MG63 (cell line): ENCODE measurements at regions not wholly inside any gene's neighbourhood (a gene's known extent, or its start where the extent isn't known, plus 50 kb on each side); places are given as distances from the start of the nearest gene placed in this dataset.
"Not testable (repeated sequence)": the region's sequence is repeated elsewhere in the genome, so short reads cannot be mapped to it uniquely, and the experiment has no call there.

Experiments used
- DNase-seq: peaks from one replicate; pipeline ENCODE4 v3.0.0-alpha.2; 2020
- H3K27me3 ChIP-seq: fragments of 250-450 bp; sonication (Bioruptor Pico); 2 replicates; pipeline ENCODE4 v1.5.1; 2020; ENCODE audit warnings: mild to moderate bottlenecking, moderate library complexity
- H3K36me3 ChIP-seq: fragments of 250-450 bp; sonication (Bioruptor Pico); 2 replicates; pipeline ENCODE4 v1.5.1; 2020; ENCODE audit warnings: mild to moderate bottlenecking, moderate library complexity
- H3K4me3 ChIP-seq: fragments of 250-450 bp; sonication (Bioruptor Pico); 2 replicates; pipeline ENCODE4 v1.5.1; 2020; ENCODE audit warnings: mild to moderate bottlenecking, moderate library complexity
- H3K9me3 ChIP-seq: fragments of 250-450 bp; sonication (Bioruptor Pico); 2 replicates; pipeline ENCODE4 v1.5.1; 2020; ENCODE audit warnings: mild to moderate bottlenecking, moderate library complexity

DNA sequence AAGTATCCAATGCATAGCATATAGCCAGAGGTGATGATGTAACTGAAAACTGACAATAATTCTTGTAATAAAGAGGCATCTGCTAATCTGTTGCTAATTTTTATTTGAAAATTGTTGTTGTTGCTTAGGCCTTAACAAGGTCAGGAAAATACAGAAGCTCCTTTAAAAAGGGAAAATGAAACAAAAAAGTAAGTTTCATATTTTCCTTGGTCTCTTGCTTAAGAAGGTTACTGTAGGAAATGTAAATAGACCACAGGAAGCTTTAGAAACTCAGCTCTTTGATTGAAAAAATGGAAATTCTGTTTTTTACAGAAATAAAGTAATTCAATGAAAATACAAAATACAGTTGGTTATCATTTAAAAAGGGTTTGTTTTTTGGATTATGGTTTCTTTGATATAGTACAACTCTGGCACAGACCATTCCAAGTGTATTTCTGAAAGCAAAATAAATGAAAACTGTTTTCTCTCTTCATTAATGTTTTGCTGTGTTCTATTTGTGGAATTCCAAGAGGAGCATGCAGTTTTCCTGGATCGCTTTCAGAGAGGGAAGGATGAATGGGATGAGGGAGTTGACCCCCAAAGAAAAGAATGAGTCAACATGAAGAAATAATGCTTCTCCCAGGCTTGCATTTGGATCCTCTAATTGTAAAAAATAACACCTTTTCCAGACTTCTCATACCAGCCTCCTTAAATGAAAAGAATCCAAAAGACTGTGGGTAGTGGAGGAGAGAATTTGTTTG lies 398.0 kb upstream of the FAR2 start:
- Histone ChIP-seq H3K9me3 (no peaks in the 10 kb centered on the region), H3K36me3 (no peaks in the 10 kb centered on the region)
- DNase-seq, result no peak

GRCh38 chr12:28755027-28755426 lies 394.1 kb upstream of the FAR2 start:
- DNase-seq, result no peak
- Histone ChIP-seq H3K36me3 (no peaks in the 10 kb centered on the region), H3K4me3 (no peak overlapping the region), H3K27me3 (no peaks in the 10 kb centered on the region), H3K9me3 (peaks cover 2% of the 10 kb centered on the region; the same call in 1 of the 2 replicates)

More for the DNA sequence above, 398.0 kb upstream of the FAR2 start:
- Histone ChIP-seq H3K27me3 (no peaks in the 10 kb centered on the region), H3K4me3 (no peak overlapping the region)

DNA sequence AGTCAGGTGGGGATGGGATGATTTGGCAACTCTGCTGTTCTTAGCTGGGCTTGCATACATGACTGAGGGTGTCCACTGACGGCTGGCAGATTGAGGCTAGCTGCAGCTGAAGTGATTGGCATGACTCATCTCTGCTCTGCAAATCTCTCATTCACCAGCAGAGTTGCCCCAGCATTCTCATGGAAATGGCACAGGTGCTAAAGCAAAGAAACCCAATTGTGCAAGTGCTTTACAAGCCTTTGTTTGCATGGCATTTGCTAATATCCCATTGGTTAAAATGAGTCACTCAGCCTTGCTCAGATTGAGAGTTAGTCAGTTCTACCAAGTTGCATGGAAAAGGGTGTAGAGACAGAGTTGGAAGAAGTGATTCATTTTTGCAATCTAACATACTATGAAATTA lies 389.7 kb upstream of the FAR2 start:
- H3K4me3 ChIP-seq, result no peak overlapping the region
- H3K9me3 ChIP-seq, result peaks cover 5% of the 10 kb centered on the region; the same call in 1 of the 2 replicates
- H3K27me3 ChIP-seq, result no peaks in the 10 kb centered on the region
- peak; percentile 2 for DNase-seq
- H3K36me3 ChIP-seq, result no peaks in the 10 kb centered on the region

DNA sequence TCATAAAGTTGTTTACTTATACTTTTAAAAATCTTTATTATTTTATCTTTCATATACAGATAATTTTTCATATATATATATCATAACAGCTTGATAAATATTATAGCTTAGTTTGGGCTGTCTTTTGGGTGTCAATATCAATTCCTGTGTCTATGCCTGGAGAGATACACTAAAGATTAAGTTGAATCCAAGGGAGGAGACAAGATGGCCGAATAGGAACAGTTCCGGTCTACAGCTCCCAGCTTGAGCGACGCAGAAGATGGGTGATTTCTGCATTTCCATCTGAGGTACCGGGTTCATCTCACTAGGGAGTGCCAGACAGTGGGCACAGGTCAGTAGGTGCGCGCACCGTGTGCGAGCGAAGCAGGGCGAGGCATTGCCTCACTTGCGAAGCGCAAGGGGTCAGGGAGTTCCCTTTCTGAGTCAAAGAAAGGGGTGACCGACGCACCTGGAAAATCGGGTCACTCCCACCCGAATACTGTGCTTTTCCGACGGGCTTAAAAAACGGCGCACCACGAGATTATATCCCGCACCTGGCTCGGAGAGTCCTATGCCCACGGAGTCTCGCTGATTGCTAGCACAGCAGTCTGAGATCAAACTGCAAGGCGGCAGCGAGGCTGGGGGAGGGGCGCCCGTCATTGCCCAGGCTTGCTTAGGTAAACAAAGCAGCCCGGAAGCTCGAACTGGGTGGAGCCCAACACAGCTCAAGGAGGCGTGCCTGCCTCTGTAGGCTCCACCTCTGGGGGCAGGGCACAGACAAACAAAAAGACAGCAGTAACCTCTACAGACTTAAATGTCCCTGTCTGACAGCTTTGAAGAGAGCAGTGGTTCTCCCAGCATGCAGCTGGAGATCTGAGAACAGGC lies 388.8 kb upstream of the FAR2 start:
- H3K36me3 ChIP-seq, DNase-seq, H3K9me3 ChIP-seq: not testable (repeated sequence)

DNA sequence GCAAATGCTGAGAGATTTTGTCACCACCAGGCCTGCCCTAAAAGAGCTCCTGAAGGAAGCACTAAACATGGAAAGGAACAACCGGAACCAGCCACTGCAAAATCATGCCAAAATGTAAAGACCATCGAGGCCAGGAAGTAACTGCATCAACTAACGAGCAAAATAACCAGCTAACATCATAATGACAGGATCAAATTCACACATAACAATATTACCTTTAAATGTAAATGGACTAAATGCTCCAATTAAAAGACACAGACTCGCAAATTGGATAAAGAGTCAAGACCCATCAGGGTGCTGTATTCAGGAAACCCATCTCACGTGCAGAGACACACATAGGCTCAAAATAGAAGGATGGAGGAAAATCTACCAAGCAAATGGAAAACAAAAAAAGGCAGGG lies 387.2 kb upstream of the FAR2 start:
- not testable (repeated sequence) for DNase-seq, H3K27me3 ChIP-seq, H3K4me3 ChIP-seq, H3K36me3 ChIP-seq, H3K9me3 ChIP-seq

More for the DNA sequence above, 388.8 kb upstream of the FAR2 start:
- H3K27me3 ChIP-seq, H3K4me3 ChIP-seq: not testable (repeated sequence)

DNA sequence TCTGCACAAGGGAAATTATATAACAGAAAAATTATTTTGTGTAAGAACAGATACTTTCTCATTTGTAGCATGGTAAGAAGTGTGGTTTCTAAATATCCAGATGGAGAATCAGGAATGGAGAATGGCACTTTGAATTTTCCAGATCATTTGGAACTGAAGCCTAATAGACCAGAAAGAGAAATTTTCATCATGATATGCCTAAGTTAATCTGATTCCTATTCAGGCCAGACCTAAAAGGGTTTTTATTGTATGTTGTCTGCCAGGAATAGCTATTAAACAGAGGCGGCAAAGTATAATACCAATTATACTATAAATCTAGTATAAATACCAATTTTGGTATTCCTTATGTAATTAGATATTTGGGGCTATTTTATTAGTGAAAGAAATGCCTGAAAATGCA lies 382.7 kb upstream of the FAR2 start:
- Histone ChIP-seq H3K4me3 (no peak overlapping the region), H3K36me3 (no peaks in the 10 kb centered on the region), H3K27me3 (no peaks in the 10 kb centered on the region), H3K9me3 (peaks cover 5% of the 10 kb centered on the region; the same call in 1 of the 2 replicates)
- DNase-seq, result no peak

- no peak overlapping the region for H3K4me3 ChIP-seq
- no peaks in the 10 kb centered on the region for H3K36me3 ChIP-seq
- DNase-seq, result no peak
- H3K27me3 ChIP-seq, result no peaks in the 10 kb centered on the region
- H3K9me3 ChIP-seq, result peaks cover 3% of the 10 kb centered on the region; the same call in 1 of the 2 replicates
Measured at GRCh38 chr12:28767836-28768348, 381.2 kb upstream of the FAR2 start.

DNA sequence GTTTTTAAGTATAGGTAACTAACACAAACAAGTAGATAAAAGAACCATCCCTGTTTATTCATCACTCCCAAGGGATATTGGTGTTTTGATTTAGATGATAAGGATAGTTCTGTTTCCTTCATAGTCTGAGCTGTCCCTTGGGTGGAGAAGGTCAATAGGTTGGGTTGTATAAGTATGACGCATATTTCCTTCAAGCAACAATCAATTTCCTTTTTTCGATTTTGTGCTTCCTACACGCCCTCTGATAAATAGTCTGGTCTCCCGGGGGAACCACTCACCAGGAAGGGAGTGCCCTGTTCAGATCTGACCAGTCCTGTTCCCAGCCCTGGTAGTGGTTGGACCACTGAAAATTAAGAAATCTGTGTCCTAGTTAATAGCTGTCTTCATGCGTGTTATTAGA lies 378.8 kb upstream of the FAR2 start:
- DNase-seq, result no peak
- no peaks in the 10 kb centered on the region for H3K27me3 ChIP-seq
- H3K4me3 ChIP-seq, result no peak overlapping the region
- H3K36me3 ChIP-seq, result no peaks in the 10 kb centered on the region
- no peaks in the 10 kb centered on the region for H3K9me3 ChIP-seq

GRCh38 chr12:28771968-28772367 lies 377.1 kb upstream of the FAR2 start:
- Histone ChIP-seq H3K27me3 (no peaks in the 10 kb centered on the region), H3K9me3 (no peaks in the 10 kb centered on the region), H3K36me3 (no peaks in the 10 kb centered on the region), H3K4me3 (no peak overlapping the region)
- DNase-seq, result no peak

GRCh38 chr12:28775556-28775955 lies 373.5 kb upstream of the FAR2 start:
- DNase-seq, result no peak
- no peak overlapping the region for H3K4me3 ChIP-seq
- H3K36me3 ChIP-seq, result no peaks in the 10 kb centered on the region
- no peaks in the 10 kb centered on the region for H3K27me3 ChIP-seq
- H3K9me3 ChIP-seq, result no peaks in the 10 kb centered on the region

DNA sequence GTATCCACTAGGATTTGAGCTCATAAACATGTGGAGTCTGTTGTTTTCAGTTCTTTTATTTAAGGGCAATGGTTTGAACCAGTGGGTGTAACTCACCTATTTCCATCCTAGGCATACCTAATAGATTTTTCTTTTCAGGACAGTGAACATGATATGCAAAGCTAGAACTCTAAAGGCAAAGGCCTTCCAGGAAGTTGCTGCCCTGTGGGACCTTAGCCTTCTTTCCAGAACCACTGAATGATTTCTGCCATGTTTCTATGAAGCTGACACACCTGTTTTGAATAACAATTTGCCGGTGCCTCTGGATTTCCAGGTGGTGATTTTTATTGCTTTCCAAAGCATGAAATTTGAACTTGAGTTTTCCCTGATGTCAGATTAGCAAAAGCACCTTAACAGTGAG lies 372.9 kb upstream of the FAR2 start:
- H3K9me3 ChIP-seq, result no peaks in the 10 kb centered on the region
- no peaks in the 10 kb centered on the region for H3K36me3 ChIP-seq
- DNase-seq, result no peak
- no peaks in the 10 kb centered on the region for H3K27me3 ChIP-seq
- no peak overlapping the region for H3K4me3 ChIP-seq

GRCh38 chr12:28776913-28777422 lies 372.1 kb upstream of the FAR2 start:
- H3K4me3 ChIP-seq, result no peak overlapping the region
- no peaks in the 10 kb centered on the region for H3K9me3 ChIP-seq
- DNase-seq, result no peak
- no peaks in the 10 kb centered on the region for H3K36me3 ChIP-seq
- H3K27me3 ChIP-seq, result no peaks in the 10 kb centered on the region

DNA sequence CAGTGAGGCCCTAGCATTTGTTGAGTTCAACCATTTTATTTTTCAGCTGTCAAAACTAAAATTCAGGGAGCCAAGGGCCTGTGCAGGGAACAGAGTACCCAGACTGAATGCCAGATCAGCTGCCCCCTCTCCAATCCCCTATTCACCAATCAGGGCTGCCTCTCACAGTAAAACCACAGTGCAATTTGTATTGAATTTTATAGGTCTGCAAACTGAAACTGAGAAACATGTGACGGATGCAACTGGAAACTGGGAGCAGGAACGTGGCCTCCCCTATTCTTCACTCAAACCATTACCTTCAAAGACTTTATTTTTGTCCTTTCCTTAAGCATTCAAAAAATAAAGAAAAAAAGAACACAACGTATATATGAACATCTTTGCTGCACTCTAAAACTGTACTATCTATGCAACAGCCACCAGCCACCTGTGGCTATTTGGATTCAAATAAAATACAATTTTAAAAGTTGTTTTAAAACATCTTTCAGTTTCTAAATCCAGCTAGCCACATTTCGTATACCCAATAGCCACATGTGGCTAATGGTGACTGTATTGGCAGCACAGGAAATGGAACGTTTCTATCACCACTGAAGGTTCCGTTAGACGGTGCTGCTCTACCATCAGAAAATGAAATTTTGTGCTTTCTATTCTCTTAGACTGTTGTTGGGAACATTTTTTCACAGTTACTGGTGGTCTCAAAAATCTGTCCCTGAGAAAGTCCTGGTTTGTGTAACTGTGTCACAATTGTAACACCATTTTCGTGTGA lies 371.3 kb upstream of the FAR2 start:
- H3K4me3 ChIP-seq, result no peak overlapping the region
- no peaks in the 10 kb centered on the region for H3K9me3 ChIP-seq
- no peak for DNase-seq
- no peaks in the 10 kb centered on the region for H3K36me3 ChIP-seq
- no peaks in the 10 kb centered on the region for H3K27me3 ChIP-seq

- Histone ChIP-seq H3K9me3 (no peaks in the 10 kb centered on the region), H3K27me3 (no peaks in the 10 kb centered on the region), H3K4me3 (no peak overlapping the region), H3K36me3 (no peaks in the 10 kb centered on the region)
- peak; percentile 36 for DNase-seq
Measured at GRCh38 chr12:28780096-28780495, 369.0 kb upstream of the FAR2 start.

DNA sequence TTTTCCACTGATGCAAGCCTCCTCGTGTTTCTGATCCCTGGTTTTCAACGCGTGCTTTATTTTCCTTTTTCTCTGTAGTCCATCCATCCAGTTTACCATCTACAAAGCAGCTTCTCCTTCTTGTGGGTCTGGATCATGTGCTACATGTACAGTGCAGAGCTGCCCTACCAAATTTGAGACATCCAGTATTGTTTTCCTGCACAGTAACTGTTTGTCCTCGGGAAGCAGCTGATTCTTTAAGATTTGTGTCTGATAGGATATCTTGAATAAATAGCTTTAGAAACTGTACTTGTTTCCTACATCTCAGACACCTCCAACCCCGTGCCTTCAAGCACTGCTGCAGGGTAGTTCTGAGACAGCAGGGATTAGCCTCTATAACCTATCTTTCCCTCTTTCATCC lies 368.1 kb upstream of the FAR2 start:
- Histone ChIP-seq H3K9me3 (no peaks in the 10 kb centered on the region), H3K36me3 (no peaks in the 10 kb centered on the region), H3K4me3 (no peak overlapping the region), H3K27me3 (no peaks in the 10 kb centered on the region)
- DNase-seq, result no peak

GRCh38 chr12:28781671-28782652 lies 367.1 kb upstream of the FAR2 start:
- no peak for DNase-seq
- Histone ChIP-seq H3K36me3 (no peaks in the 10 kb centered on the region), H3K9me3 (no peaks in the 10 kb centered on the region), H3K4me3 (no peak overlapping the region), H3K27me3 (no peaks in the 10 kb centered on the region)
